ENCODE measurements at regions not wholly inside any gene's neighbourhood (a gene's known extent, or its start where the extent isn't known, plus 50 kb on each side); places are given as distances from the start of the nearest gene placed in this dataset.

GRCh38 chr5:93916872-93917271 is 175.5 kb upstream of the POU5F2 start:
- no peaks in the 10 kb centered on the region for H3K9me3 Mint-ChIP-seq (ENCODE audit: insufficient read depth)
- ChIA-PET CTCF (no interaction called here), POLR2A (no interaction called here)
- H3K27ac Mint-ChIP-seq = no peak overlapping the region
- ATAC-seq (no peak), DNase-seq (no peak)
- no peak overlapping the region for H3K4me3 Mint-ChIP-seq
- no peaks in the 10 kb centered on the region for H3K36me3 Mint-ChIP-seq (ENCODE audit: low read depth)
- H3K27me3 Mint-ChIP-seq (ENCODE audit: low read depth) = no peaks in the 10 kb centered on the region
- H3K4me1 Mint-ChIP-seq (ENCODE audit: low read depth) = no peaks in the 10 kb centered on the region

DNA sequence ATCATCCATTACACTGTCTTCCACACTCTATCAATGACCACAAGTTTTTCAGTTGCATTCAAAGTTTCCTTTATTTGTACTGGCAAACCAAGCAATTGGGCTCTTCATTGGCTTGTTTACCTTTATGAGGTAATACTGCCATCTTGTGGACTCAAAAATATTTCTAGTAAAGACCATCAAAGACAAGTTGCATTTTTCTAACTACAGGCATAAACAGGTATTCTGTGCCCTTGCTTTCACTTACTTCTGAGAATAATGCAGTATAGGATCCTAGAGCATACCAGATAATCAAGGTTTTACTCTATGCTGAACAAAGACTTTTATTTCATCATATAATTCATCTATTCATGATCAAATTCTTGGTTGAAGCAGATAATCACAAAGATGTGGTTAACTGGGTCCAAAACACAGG is 173.7 kb upstream of the POU5F2 start:
- ChIA-PET CTCF (interaction anchor here (0.7 to 1.2 kb wide), 2 partner anchors 312 to 823 kb away, joined by 3 to 6 read pairs; no protein-coding TSS in a partner anchor), POLR2A (no interaction called here)
- H3K9me3 Mint-ChIP-seq (ENCODE audit: insufficient read depth) = no peaks in the 10 kb centered on the region
- no peak for ATAC-seq
- H3K4me3 Mint-ChIP-seq = no peak overlapping the region
- no peak for DNase-seq
- H3K27me3 Mint-ChIP-seq (ENCODE audit: low read depth) = no peaks in the 10 kb centered on the region
- no peaks in the 10 kb centered on the region for H3K4me1 Mint-ChIP-seq (ENCODE audit: low read depth)
- H3K36me3 Mint-ChIP-seq (ENCODE audit: low read depth) = no peaks in the 10 kb centered on the region
- H3K27ac Mint-ChIP-seq = no peak overlapping the region

DNA sequence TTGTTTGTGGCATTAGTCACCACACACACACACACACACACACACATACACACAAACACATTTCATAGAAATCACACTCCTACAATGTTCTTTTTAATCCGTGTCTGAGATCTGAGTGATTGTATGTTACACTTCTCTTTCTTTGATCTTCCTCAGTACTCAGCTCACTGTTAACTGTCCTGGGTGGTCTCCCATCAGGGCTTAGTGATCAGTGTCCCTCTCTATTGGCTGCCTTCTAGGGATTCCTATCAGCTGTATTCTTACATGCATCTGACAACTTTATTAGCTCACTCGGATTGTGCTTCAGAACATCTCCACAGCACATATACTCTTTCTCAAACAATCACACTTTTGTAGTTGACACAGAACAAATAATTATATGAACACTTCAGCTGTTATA is 170.2 kb upstream of the POU5F2 start:
- Mint-ChIP-seq H3K36me3 (ENCODE audit: low read depth) (no peaks in the 10 kb centered on the region), H3K27me3 (ENCODE audit: low read depth) (no peaks in the 10 kb centered on the region), H3K4me3 (no peak overlapping the region), H3K27ac (no peak overlapping the region), H3K9me3 (ENCODE audit: insufficient read depth) (no peaks in the 10 kb centered on the region), H3K4me1 (ENCODE audit: low read depth) (no peaks in the 10 kb centered on the region)
- ChIA-PET CTCF (interaction anchor here (0.7 to 2.3 kb wide), 4 partner anchors 9 to 826 kb away, joined by 3 to 7 read pairs (median 4); no protein-coding TSS in a partner anchor), POLR2A (no interaction called here)
- DNase-seq (no peak), ATAC-seq (no peak)

DNA sequence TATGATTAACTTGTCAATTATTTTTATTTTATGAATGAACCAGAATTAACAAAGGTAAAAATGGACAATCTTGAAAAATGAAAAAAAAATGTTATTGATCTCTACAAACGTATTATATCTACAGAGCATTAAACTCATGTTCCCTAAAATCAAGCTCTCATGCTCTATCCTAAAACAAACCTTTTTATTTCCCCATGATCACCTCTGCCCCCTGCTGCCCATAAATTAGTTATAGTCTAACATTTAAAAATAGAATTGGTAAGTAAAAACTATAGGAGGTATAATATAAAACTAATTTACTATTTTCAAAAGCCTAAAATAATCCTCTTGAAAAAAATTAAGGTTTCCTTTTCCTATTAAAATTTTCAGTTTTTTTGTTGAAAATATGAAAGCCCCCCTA is 168.0 kb upstream of the POU5F2 start:
- no peaks in the 10 kb centered on the region for H3K4me1 Mint-ChIP-seq (ENCODE audit: low read depth)
- CTCF ChIA-PET = no interaction called here
- no peaks in the 10 kb centered on the region for H3K27me3 Mint-ChIP-seq (ENCODE audit: low read depth)
- H3K4me3 Mint-ChIP-seq = no peak overlapping the region
- no peak overlapping the region for H3K27ac Mint-ChIP-seq
- POLR2A ChIA-PET = no interaction called here
- DNase-seq = no peak
- ATAC-seq = no peak
- no peaks in the 10 kb centered on the region for H3K9me3 Mint-ChIP-seq (ENCODE audit: insufficient read depth)
- H3K36me3 Mint-ChIP-seq (ENCODE audit: low read depth) = no peaks in the 10 kb centered on the region

DNA sequence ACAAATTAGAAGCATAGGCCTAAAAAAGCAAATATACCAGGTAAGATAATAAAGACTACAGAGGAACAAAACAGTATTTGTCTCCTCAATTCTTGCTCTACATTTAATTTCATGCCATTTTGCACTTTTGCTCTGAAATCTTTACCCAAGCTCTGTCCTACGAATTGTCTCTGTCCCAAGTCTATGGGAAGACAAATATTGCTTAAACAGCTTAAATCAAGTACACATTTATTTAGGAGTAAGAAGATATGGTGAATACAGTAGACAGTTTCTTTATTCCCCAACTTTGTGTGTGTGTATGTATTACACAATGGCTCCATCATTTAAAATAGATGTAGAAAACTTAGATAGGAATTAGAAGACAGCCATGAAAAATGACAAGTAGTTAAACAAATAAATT is 163.5 kb upstream of the POU5F2 start:
- POLR2A ChIA-PET = no interaction called here
- H3K27me3 Mint-ChIP-seq (ENCODE audit: low read depth) = no peaks in the 10 kb centered on the region
- ATAC-seq = no peak
- DNase-seq = no peak
- no peaks in the 10 kb centered on the region for H3K36me3 Mint-ChIP-seq (ENCODE audit: low read depth)
- no peaks in the 10 kb centered on the region for H3K9me3 Mint-ChIP-seq (ENCODE audit: insufficient read depth)
- no peak overlapping the region for H3K27ac Mint-ChIP-seq
- H3K4me1 Mint-ChIP-seq (ENCODE audit: low read depth) = no peaks in the 10 kb centered on the region
- H3K4me3 Mint-ChIP-seq = no peak overlapping the region
- CTCF ChIA-PET = no interaction called here

DNA sequence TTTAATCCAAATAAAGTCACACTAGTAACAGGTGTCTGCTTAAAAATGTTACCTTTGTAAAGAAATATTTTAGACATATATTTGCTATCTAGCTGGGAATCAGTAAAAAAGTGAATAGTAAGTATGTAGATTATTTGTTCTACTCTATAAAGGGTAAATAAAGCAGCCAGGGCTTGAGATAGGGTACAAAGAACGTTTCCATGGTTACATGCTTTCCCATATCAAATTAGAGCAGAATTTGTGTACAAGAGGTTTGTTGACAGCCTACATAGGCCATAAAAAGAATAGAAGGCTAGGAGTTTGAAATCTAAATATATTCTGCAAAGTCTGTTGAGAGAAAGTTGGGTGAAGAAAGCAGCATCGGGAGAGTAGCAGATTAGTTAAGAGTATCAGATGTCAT is 160.9 kb upstream of the POU5F2 start:
- Mint-ChIP-seq H3K27ac (no peak overlapping the region), H3K4me1 (ENCODE audit: low read depth) (no peaks in the 10 kb centered on the region)
- CTCF ChIA-PET = interaction anchor here (1.3 kb wide), 1 partner anchor 10 kb away, joined by 4 read pairs; no protein-coding TSS in a partner anchor

DNA sequence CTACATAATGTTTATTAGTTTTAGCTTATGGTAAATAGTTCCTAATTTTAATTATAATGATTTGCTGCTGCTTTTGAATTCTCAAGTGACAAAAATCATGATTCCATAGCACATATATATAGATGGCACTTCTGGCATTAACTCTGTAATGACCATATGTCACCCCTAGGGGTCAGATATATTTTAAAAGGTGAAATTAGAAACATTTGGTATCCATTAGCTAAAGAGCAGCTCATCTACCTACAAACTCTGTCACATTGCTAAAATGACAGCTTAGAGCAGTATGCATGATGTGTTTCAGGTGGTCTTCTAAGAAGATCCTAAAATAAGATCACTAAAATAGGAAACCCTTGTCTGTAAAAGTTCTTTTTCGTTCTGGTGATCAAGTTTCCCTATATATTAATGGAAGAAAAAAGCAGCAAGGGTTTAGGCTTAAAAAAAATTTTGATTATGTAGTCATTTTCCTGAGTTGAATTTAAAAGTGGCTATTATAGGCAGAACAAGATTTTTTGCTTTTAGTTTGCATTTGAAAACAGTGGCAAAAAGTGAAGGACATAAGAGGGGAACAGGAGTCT is 157.7 kb upstream of the POU5F2 start:
- DNase-seq = no peak
- Mint-ChIP-seq H3K27ac (no peak overlapping the region), H3K4me3 (no peak overlapping the region), H3K9me3 (ENCODE audit: insufficient read depth) (no peaks in the 10 kb centered on the region), H3K36me3 (ENCODE audit: low read depth) (no peaks in the 10 kb centered on the region), H3K27me3 (ENCODE audit: low read depth) (no peaks in the 10 kb centered on the region), H3K4me1 (ENCODE audit: low read depth) (no peaks in the 10 kb centered on the region)
- CTCF ChIA-PET = interaction anchor here (0.9 to 1.0 kb wide), 2 partner anchors 13 to 98 kb away, joined by 3 to 6 read pairs; no protein-coding TSS in a partner anchor
- POLR2A ChIA-PET = no interaction called here
- no peak for ATAC-seq

More for the DNA sequence above, 160.9 kb upstream of the POU5F2 start:
- no peak for DNase-seq
- Mint-ChIP-seq H3K36me3 (ENCODE audit: low read depth) (no peaks in the 10 kb centered on the region), H3K27me3 (ENCODE audit: low read depth) (no peaks in the 10 kb centered on the region), H3K4me3 (no peak overlapping the region), H3K9me3 (ENCODE audit: insufficient read depth) (no peaks in the 10 kb centered on the region)
- POLR2A ChIA-PET = no interaction called here
- ATAC-seq = no peak

GRCh38 chr5:93894601-93895354 is 153.4 kb upstream of the POU5F2 start:
- H3K36me3 Mint-ChIP-seq (ENCODE audit: low read depth) = no peaks in the 10 kb centered on the region
- no peaks in the 10 kb centered on the region for H3K4me1 Mint-ChIP-seq (ENCODE audit: low read depth)
- DNase-seq (no peak), ATAC-seq (no peak)
- no peak overlapping the region for H3K4me3 Mint-ChIP-seq
- H3K27me3 Mint-ChIP-seq (ENCODE audit: low read depth) = no peaks in the 10 kb centered on the region
- ChIA-PET POLR2A (no interaction called here), CTCF (interaction anchor here (0.6 to 1.2 kb wide), 5 partner anchors 8 to 17 kb away, joined by 3 to 5 read pairs (median 4); no protein-coding TSS in a partner anchor)
- no peaks in the 10 kb centered on the region for H3K9me3 Mint-ChIP-seq (ENCODE audit: insufficient read depth)
- no peak overlapping the region for H3K27ac Mint-ChIP-seq

DNA sequence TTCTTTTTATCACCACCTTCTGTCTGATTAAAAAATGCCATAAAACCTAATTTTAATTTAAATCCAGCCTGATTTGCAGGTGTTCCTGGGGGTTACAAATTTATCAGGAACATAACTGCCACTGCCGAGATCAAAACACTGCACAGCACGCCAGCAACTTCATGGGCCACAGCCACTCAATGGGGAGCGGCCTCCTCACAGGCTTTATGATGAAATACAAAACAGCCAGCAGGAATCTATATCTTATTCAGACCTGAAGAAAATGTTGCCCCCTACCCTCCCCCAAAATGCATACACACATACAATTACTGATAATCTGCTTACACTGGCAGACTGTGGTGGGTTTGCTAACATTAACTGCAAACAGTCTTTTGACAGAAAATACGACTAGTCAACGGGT is 151.7 kb upstream of the POU5F2 start:
- ATAC-seq (no peak), DNase-seq (no peak)
- CTCF ChIA-PET = no interaction called here
- no peaks in the 10 kb centered on the region for H3K27me3 Mint-ChIP-seq (ENCODE audit: low read depth)
- H3K4me3 Mint-ChIP-seq = no peak overlapping the region
- H3K9me3 Mint-ChIP-seq (ENCODE audit: insufficient read depth) = no peaks in the 10 kb centered on the region
- no peaks in the 10 kb centered on the region for H3K4me1 Mint-ChIP-seq (ENCODE audit: low read depth)
- H3K27ac Mint-ChIP-seq = no peak overlapping the region
- POLR2A ChIA-PET = no interaction called here
- no peaks in the 10 kb centered on the region for H3K36me3 Mint-ChIP-seq (ENCODE audit: low read depth)

DNA sequence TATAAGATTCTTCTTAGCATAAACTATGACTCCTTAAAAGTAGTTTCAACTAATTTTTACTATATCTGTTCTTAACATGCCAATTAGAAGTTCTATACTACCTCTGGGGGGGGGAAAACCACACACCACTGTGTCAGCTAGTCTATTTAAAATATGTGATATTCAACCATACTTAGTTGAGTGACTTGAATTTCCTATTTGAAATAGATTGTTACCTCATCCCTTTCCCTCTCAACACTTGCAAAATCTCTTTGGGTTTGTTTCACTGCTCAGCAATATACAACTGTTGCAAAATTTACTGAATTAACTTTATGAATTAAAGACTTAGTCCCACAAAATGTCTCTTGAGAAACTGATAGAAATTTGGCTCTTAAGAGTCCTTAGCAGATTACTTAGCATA is 151.1 kb upstream of the POU5F2 start:
- ATAC-seq (no peak), DNase-seq (no peak)
- ChIA-PET CTCF (no interaction called here), POLR2A (no interaction called here)
- H3K36me3 Mint-ChIP-seq (ENCODE audit: low read depth) = no peaks in the 10 kb centered on the region
- no peak overlapping the region for H3K27ac Mint-ChIP-seq
- no peak overlapping the region for H3K4me3 Mint-ChIP-seq
- H3K9me3 Mint-ChIP-seq (ENCODE audit: insufficient read depth) = no peaks in the 10 kb centered on the region
- no peaks in the 10 kb centered on the region for H3K27me3 Mint-ChIP-seq (ENCODE audit: low read depth)
- H3K4me1 Mint-ChIP-seq (ENCODE audit: low read depth) = peaks cover 4% of the 10 kb centered on the region

DNA sequence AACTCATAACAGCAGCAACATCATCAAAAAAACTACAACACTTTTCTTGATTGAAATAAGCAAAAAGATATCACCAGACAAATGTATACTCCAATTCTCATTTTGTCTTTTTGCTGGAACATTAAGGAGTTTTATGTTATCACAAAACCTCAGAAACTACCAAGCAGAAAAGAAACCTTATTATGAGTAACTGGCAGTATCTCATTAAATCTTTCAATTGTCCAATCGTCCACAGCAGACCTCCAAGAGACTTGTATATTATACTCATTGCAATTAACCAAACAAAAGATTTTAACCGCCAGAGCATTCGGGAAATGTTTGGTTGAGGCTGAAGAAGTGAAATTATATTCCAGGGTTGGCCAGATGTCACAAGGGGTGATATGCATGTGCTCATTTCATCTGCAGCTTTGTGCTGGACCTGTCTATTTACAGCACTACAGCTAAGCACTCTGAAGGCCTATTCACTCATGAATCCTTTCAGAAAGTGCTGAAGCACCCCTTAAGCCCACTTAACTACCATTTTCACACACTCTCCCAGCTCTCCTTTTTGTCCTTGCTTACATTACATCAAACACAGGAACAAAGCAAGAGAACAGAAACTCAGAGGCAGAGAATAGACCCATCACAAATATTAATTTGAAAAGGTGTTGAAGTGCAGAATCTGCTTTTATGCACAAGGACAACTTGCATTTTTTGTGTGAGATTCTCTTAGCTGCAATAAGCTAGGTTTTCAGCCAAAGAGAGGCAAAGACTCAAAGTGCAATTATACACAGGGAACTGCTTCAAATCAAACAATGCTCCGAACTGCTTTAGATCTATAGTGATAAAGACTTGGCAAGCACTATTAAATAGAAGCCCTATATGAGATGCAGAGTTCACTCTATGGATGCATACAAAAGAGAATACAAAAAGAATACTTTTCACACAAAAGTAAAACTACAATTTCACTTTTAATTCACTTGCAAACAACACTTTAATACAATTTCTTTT is 150.4 kb upstream of the POU5F2 start:
- peaks cover 9% of the 10 kb centered on the region for H3K4me1 Mint-ChIP-seq (ENCODE audit: low read depth)
- no peak overlapping the region for H3K4me3 Mint-ChIP-seq
- H3K9me3 Mint-ChIP-seq (ENCODE audit: insufficient read depth) = no peaks in the 10 kb centered on the region
- ATAC-seq (no peak), DNase-seq (no peak)
- ChIA-PET POLR2A (no interaction called here), CTCF (no interaction called here)
- H3K27ac Mint-ChIP-seq = no peak overlapping the region
- H3K36me3 Mint-ChIP-seq (ENCODE audit: low read depth) = no peaks in the 10 kb centered on the region
- no peaks in the 10 kb centered on the region for H3K27me3 Mint-ChIP-seq (ENCODE audit: low read depth)

DNA sequence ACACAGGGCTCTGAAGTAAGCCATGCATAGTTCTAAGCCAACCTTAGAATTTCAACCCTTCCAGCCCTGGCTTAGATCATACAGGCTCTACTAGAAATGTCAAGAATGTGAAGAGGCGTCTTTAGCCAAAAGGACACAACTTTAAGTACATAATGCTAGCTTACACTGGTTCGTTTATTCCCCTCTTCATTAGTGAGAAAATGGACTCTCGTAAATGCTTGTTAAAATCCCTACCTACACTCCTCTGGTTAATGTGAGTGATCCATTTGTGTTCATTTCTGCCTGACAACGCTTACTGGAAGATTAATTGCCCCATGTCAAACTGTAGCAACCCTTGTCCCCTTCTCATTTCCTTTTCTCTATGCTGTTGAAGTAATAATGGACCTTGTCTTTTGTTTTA is 149.3 kb upstream of the POU5F2 start:
- Mint-ChIP-seq H3K9me3 (ENCODE audit: insufficient read depth) (no peaks in the 10 kb centered on the region), H3K27me3 (ENCODE audit: low read depth) (no peaks in the 10 kb centered on the region), H3K4me1 (ENCODE audit: low read depth) (peaks cover 13% of the 10 kb centered on the region), H3K36me3 (ENCODE audit: low read depth) (no peaks in the 10 kb centered on the region), H3K4me3 (no peak overlapping the region), H3K27ac (no peak overlapping the region)
- ChIA-PET POLR2A (interaction anchor here (0.7 kb wide), 1 partner anchor 332 kb away, joined by 3 read pairs; no protein-coding TSS in a partner anchor), CTCF (no interaction called here)
- DNase-seq = no peak
- ATAC-seq = no peak
